ENCODE measurements at regions not wholly inside any gene's neighbourhood (a gene's known extent, or its start where the extent isn't known, plus 50 kb on each side); places are given as distances from the start of the nearest gene placed in this dataset.

DNA sequence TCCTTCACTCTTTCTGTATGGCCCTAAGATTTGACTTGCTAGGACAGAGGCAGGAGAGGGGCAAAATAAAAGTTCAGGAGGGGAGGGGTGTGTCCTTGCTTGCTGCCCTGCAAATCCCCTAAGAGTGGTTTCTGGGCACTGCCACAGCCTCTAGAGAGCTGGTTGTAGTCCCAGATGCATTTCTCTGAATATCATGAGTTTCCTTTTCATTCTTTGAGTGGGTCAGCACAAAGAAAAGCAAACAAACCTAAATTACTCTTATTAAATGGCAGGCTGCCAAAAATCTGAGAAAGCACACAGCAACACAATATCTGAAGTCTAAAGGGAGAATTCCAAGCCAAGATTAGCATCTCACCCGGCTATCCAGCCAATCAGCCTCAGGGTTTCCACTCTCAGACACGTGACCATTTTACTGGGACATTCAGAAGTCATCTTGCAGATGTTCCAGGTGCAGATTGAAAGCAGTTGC is 919.3 kb downstream of the TUSC7 start:
- DNase-seq, result peak; percentile 87 to 99 (median 97)

- no peak for DNase-seq
Observed at GRCh38 chr3:117629505-117629904, 919.9 kb downstream of the TUSC7 start.

- DNase-seq, result no peak
Observed at GRCh38 chr3:117630469-117630868, 920.9 kb downstream of the TUSC7 start.

DNA sequence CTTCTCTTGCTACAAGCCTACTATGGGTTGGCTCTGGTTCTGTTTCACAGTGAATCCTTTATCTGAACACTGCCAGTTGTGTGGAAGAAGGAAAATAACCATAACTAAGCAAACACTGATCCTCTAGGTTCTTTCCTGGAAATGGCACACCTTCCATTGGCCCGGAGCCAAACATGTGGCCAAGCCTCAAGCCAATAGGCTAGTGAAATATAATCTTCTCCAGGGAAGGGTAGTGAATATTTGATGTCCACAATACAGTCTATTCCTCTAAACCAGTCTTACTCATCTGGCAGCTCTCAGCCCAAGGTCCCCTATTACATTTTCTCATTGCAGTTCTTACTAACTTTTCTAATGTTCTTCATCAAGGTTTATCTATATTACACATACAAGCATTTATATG is 921.3 kb downstream of the TUSC7 start:
- DNase-seq, result peak in 2 of 3 experiments; percentile 14 to 76

DNA sequence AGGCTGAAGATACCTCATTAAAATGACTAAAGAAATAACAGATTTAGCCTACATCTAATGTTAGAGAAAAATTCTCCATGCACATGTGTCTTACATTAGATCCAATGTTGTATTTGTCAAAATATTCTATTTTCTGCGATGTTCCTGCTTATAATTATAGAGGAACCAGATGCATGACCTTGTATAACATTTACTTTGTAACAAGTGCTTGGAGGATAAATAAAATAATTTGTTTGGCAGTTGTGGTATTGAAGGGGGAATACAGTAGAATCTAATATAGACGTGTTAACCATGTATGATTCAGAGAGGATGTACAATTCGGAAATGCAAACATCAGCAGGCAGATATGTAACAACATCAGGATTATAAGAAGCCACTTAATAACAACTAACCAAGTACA is 922.2 kb downstream of the TUSC7 start:
- DNase-seq, result no peak

DNA sequence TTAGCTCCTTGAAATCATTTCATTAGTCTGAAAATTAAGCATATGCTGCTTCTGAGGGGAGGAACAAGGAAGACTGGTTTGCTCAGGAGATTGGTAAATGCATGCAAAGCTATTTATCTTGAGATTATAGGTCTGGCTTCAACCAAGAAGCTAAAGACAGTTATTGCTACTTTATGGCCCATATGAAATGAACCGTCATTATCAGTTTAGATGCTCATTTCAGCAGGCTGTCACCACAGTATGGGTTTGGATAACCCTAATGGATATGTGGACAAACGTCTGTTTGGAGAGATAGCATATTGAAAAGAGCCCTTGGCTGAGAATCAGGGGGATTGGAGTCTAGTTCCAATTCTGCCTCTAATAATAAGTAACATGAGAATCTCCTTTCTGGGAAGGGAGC is 922.6 kb downstream of the TUSC7 start:
- DNase-seq, result no peak

DNA sequence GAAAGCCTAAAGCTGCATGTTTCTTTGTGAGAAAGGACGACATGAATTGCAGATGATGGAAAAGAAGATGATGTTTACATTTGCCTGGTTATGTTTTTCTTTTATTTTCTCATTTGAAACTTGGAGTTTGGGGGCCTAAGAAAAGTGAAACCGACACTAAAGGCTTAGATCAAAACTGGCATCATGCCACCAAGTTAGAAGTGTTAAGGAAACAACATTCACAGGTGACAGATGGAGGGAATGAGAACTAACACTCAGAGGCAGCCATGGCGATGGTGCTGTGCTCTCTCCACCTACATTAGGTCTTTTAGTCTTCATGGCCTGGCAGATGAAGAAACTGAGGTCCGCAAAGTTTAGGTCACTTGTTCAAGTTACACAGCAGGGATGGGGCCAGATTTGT is 923.6 kb downstream of the TUSC7 start:
- peak in 1 of 3 experiments; percentile 16 for DNase-seq

- DNase-seq, result no peak
Observed at GRCh38 chr3:117637666-117638065, 928.1 kb downstream of the TUSC7 start.

GRCh38 chr3:117644203-117644602 is 934.6 kb downstream of the TUSC7 start:
- DNase-seq, result no peak

DNA sequence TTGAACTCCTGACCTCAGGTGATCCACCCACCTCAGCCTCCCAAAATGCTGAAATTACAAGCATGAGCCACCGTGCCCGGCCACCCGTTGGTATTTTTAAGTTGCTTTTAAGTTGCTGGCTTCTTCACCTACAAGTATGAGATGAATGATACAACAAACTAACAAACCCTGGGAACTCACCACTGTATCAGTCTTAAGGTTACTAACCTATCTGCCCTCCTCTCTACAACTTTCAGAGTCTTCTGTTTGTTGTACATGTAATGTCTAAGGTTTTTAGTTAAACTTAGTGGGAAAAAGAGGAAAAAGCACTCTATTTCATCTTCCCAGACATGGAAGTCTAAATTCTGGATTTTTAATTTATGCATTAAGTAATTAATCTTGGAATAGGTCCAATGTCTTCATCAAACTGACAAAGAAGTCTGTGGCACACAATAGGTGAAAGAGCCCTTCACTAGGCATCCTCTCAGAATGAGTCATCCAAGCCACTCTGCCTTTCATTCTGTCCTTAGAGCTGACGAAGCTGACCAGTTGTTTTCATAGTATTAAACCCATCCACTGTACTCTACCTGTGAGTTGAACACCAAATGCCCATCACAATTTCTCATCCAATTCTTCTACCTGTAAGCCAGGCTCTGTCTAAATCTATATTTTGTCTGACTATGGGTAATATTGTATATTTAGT is 936.1 kb downstream of the TUSC7 start:
- no peak for DNase-seq

- DNase-seq, result no peak
Observed at GRCh38 chr3:117647435-117647834, 937.9 kb downstream of the TUSC7 start.

DNA sequence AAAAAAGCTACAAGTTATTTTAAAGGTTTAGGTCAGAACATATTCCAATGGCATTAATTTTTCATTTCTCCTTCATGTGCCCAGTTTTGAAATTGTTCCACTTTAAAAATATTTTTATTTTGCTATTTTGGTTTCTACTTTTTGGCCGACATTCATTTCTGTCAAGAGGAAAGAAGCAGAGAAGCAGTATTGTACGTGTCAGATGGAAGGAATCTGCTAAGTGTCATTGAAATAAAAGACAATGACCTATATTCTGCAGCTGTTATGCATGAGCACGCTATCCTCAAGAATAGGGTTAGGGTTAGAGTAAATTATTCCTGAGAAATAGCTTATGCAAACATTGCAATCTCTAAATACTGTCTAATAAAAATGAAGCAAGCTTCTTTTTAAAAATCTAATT is 941.7 kb downstream of the TUSC7 start:
- DNase-seq, result no peak

DNA sequence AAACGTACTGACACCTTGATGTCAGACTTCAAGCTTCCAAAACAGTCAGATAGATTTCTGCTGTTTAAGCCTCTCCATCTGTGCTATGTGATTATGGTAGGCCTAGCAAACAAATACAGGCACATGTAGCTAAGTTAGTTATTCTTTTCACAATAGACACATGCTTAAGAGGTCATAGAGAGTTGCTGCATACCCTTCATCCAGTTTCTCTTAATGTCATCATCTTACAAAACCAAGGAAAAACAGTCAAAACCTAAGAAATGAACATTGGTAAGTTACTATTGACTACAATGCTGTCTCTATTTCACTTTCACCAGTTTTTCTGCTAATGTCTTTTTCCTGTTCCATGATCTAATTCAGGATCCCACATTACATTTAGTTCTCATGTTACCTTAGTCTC is 946.8 kb downstream of the TUSC7 start:
- no peak for DNase-seq

DNA sequence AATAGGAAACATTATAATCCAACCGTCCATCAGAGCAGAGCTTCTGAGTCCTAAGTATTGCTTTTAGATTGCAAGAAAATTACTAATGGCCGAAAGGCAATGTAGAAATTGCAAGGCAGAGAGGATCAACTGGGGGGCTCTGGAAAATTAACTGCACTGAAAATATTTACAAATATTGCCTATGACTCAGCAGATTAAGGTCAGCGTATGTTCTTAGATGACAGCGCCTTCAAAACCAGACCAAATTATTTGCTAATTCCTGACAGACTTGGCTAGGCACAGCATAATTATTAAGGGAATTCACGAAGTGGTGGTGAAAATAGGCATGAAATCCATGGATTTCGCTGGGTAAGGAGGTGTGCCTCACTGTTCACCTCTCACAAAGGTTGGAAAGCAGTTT is 947.7 kb downstream of the TUSC7 start:
- no peak for DNase-seq

GRCh38 chr3:117660941-117661817 is 951.6 kb downstream of the TUSC7 start:
- DNase-seq, result no peak

DNA sequence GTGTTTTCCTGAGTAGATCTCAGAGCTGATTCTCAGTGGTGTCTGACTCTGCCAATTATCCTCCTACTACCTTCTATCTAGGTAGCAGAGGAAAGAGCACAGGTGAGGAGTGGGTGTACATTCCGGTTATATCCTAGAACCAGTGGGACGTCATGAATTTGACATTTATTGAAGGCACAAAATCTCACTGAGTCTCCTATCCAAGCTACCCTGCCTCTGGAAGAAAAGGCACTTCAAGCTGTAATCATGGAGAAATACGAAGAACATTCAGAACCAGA is 952.2 kb downstream of the TUSC7 start:
- no peak for DNase-seq

DNA sequence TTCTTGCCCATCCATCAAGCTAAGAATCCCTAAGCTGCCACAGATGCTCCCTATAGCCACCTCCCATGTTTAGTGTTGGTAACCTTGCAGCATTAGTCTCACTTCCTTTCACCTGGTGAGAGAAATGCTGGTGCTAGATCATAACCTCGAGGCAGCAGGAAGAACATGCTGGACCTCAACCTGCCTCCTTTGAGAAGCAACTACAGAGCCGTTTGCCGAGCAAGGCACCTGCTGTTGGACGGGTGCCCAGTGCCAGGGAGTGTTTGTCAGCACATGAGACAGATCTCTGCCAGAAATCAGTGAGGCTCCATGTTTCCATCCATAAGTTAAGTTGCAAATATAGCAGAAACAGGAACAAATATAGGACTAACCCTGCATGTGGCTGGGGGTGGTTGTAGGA is 955.7 kb downstream of the TUSC7 start:
- DNase-seq, result peak; percentile 25 to 57 (median 28)

- peak in 1 of 3 experiments; percentile 13 for DNase-seq
Observed at GRCh38 chr3:117666325-117666724, 956.7 kb downstream of the TUSC7 start.

- DNase-seq, result no peak
Observed at GRCh38 chr3:117666812-117667211, 957.2 kb downstream of the TUSC7 start.

DNA sequence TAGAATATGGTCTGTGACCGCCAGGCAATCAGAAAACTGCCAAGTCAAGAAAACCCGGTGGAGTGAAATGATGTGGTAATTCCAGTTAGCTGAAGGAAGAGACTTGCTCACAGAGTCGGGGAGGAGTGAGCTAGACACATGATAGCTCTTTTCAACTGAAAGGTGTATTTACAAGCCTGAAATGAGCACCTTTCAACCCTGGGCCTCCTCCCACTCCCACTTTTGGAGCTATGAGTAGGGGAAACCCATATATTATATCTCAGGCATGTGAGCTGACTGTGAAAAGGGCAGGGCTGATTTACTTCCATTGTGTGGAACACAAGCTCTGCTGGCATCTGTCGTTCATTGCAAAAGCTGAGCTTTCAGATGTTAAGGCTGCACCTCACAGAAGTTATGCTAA is 960.2 kb downstream of the TUSC7 start:
- peak in 2 of 3 experiments; percentile 13 to 79 for DNase-seq

DNA sequence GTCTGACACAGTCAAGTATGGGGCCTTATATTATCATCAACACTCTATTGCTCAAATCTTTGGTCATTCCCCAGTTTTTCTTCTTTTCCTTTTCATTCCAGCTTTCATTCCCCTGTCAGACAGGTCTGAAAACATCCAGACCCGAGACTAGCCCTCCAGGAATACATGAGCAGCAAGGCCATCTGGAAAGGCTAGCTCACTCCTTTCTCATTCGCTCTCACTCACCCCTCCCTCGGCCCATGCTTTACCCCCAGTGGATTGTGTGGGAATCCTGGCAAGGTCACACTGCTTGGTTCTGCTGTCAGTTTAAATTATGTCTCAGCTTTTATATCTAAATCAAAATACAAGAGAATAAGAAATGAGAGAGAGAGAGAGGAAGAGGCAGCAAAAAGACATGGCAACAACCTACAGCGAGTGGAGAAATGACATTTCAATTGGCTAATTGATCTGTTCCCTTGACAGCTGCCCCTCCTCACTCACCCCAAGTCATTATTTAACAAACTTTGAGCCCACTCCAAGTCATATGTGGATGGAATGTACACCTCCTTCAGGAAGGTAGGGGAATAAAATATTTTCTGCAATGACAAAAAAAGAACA is 962.2 kb downstream of the TUSC7 start:
- DNase-seq, result no peak

- no peak for DNase-seq
Observed at GRCh38 chr3:117674321-117674720, 964.7 kb downstream of the TUSC7 start.

DNA sequence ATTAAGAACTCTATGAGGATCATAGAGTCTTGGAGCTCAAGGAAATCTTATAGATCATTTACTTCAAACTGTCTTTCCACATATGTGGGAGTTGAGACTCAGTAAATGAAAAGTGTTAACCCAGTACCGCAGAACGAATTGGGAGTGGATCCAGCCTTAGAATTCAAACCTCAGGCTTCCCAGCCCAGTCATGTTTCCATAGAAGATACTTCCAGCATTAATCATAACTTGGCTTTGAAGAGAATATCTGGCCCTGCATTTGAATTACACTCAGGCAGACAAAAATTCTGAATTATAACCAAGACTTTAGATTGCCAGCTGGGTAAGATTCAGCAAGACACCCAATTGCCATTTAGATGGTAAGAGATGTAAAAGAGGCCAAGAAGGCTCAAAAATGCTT is 972.0 kb downstream of the TUSC7 start:
- DNase-seq, result no peak

- no peak for DNase-seq
Observed at GRCh38 chr3:117687096-117687495, 977.5 kb downstream of the TUSC7 start.
